Ramos (cell line): ENCODE measurements at regions not wholly inside any gene's neighbourhood (a gene's known extent, or its start where the extent isn't known, plus 50 kb on each side); places are given as distances from the start of the nearest gene placed in this dataset.
"Not testable (repeated sequence)": the region's sequence is repeated elsewhere in the genome, so short reads cannot be mapped to it uniquely, and the experiment has no call there.

Experiments
- in situ Hi-C: fragments of 300-500 bp; cut with MboI; formaldehyde crosslinking; loops from one replicate; pipeline ENCODE4 v1.14.3; 2022; ENCODE audit warnings: low sequenced_read_pairs; ENCODE audit not compliant: unreplicated experiment

DNA sequence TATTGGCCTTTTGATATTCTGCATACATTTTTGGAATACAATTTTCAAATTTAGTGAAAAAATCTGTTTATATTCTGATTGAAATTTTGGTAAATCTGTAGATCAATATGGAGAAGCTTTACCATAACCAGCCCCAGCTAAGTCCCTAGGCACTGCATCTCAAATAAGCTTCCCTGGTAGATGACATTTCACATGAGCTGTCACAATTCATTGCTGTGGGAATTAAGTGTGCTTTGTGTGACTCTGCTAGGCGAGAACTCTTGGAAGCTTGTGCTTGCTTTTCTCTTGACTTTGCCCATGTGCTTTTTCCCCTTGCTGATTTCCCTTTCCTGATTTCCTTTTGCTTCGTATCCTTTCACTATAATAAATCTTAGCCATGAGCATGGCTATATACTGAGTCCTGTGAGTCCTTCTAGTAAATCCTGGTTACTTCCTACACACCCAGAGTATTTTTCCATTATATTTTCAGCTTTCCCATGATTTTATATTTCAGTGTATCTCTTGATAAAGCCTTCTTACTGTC is 166.5 kb upstream of the MMS22L start:
- in situ Hi-C loops: no loop called here

DNA sequence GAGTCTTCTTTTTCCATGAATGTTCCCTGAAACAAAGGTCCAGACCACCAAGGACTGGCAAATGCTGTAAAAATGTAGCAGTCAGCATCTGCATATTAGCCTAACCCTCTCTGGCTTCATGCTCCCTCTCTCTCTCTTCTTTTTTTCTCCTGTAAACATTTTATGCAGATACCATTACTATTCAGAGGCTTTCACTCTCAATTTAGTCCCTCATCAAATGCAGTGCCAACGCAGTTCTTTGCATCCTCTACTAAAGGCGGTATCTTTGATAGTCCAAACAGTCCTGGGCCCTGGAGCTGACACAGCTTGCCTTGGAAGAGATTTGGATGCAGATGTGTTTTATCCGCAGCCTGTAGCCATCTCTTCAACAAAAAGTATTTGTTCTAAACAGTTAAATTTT is 167.1 kb upstream of the MMS22L start:
- in situ Hi-C loops: no loop called here

DNA sequence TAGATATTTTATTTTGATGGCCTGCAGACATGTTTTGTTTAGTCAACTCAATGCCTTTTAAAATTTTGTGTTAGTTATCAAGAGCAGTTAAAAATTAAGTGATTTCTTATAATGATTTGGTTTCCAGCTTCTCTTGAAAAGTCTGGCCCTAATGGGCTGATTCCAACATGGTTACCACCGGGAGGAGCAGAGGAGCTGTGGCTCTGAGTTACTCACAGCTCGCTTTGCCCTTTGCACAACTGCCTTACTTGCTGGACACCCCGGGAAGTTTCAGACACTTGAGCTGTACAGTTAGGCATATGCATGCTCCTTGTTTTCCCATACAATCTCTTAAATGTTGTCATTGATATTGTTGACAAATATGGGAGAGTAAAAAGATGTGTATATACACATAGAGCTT is 173.1 kb upstream of the MMS22L start:
- in situ Hi-C loops: no loop called here

DNA sequence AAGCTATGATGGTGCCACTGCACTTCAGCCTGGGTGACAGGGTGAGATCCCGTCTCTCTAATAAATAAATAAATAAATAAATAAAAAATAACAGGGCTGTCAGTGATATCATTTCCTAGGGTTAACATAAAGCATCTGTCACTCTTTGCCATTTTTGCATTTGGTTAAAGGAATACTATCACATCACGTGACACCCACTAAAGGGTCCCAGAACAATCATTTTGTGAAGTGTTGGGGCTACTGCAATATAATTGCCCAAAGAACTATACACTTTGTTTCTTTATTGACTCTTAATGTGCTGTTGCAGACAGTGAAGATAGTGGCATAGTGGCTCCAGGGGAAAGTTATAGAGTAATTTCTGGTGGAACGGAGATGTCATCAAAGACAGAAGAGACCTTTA is 176.5 kb upstream of the MMS22L start:
- in situ Hi-C loops: no loop called here

DNA sequence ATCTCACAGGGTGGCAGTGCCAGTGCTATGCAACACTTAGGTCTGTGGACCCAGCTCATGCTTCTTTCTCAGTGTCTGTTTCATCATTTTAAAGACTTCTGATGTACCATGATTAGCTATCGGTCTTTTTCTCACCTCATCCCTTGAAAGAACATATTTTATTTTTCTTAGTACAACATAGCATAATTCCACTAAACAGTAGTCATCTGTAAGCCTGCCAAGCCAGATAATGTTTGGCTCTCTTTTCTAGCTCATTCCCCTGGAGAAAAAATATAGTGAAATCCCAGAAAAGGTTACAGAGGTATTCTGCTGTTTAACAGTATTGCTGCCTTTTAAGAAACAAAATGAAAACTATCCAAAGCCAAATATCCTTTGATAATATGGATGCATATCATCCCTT is 177.0 kb upstream of the MMS22L start:
- in situ Hi-C loops: no loop called here

DNA sequence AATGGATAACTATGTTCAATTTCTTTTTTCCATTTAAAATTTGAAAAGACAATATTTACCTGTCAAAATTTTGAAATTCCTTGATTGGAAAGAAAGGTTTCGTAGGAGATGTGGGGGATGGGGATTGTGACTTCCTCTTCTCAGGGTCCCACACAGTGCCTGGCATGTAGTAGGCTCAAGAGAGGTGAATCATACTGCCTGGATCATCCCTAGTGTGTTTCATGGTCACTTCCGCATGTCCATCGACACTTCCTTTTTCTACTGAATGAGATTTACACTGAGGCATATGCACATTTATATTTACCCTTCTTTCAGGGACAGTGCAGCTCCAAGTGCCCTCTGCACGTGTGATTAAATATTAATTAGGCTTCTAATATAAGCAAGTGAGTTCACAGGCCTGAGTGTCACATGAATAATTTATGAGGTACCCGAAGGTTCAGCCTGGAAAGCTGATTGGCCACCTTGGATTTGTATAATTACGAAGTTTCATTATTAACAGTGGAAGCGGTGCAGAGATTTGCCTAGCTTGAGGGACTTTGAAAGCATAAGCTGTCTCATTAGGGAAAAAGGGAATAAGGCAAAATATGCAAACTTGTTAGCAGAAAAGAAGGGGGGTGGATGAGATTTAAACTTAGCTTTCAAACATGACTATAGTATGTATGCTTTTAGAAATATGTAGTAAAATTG is 177.5 kb upstream of the MMS22L start:
- in situ Hi-C loops: no loop called here

DNA sequence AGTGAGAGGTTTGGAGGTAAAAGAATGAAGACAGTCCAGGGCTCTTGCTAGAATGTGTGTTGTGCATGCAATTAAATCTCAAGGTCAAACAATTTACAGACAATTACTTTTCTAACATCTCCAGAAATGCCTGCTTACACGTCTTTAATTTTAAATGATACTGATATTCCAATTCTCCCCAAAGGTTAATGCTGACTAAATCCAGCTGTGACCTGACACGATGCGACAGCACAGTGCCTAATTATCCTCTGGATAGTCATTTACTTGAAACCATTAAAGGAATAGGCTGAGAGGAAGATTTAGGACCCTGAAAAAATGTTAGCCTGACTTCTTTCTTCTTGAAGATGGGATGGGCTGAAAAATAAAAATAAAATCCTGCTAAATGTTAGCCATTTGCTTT is 178.2 kb upstream of the MMS22L start:
- in situ Hi-C loops: no loop called here

DNA sequence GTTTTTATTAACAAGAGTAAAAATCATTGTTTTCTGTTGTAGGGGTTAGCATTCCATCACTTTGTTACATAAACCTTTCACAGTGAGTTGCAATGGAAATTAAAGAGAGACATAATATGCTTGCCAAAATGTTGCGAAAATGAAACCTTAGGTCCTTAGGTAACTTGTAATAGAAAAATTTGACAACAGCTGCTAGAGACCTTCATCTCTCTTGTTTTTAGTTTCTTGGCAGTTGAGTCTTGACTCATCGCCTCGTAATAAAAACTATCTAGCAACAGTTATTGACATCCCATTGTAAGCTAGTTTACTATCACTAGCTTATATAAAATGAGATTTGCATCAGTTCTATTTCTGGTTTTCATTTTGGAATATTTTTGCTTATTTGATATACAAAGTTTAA is 179.0 kb upstream of the MMS22L start:
- in situ Hi-C loops: no loop called here

DNA sequence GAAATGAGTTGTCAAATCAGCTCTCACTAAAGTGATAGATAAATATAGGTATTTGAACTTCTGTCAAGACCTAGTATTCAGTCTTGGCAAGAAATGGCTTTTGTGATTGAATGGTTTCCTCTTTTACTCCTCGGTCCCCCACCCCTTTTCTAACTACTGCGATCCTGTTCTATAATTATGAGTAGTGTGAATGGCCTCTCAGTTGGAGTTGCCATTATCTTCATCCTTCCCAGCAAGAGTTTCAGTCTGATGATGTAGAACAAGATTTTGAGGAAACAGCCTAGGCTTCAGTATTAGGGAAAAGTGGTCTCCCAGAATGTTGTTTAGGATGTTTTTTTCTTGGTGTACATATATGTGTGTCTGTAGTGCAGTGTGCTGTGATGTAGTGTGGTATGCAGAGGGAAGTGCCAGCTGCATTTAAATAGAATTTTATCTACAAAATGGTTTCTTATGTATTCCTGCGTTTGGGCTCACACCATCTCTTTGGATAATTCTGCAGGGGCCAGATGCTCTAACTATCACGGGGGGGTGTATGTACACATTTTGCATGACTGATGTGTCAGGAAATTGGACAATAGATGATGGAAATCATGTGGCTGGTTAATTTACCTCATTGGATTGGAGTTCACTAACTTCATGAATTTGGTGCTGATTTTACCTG is 180.1 kb upstream of the MMS22L start:
- in situ Hi-C loops: no loop called here

DNA sequence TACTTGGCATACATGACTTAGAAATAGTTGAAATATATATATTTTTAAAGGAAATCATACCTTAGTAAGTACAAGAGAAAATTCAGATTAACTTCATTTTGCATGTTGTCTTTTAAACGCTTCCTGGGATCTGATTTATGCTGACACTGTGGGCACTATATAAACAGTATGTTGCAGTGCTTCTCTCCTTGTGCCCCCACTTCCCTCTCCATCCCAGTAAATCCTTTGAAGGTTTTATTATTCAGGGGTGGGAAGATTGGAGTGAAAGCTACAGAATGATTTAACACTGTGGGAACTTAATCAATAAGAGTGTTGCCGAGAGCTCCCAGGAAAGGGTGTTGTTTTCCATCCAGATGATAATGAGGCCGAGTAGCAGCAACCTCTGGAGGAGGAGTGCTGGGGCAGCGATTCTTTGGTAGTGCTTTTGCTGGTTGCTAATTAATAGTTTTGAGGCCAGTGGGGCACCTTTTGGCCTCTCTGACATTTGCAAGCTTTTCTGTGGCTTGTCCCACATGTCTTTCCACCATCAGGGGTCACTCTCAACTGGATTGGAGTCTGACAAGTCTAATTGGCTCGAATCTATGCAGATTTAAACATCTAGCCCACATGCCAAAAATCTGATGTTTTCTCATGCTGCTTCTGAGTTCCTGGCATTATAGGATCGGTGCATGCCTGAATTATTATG is 183.0 kb upstream of the MMS22L start:
- in situ Hi-C loops: no loop called here

DNA sequence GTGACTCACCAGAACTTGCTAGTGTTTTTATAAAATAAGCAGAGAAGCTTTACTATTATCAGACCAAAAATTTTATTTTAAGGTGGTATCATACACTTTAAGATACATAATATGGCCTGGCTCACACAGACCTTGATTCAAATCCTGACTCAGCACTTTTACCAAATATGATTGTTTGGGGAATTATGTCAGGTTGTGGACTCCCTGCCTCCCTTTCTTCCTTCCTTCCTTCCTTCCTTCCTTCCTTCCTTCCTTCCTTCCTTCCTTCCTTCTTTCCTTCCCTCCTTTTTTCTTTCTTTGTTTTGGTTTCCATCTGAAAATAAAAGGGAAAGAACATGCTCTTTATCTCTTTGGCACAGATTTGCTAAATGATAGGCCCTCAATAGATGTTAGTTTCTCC is 186.0 kb upstream of the MMS22L start:
- in situ Hi-C loops: no loop called here

DNA sequence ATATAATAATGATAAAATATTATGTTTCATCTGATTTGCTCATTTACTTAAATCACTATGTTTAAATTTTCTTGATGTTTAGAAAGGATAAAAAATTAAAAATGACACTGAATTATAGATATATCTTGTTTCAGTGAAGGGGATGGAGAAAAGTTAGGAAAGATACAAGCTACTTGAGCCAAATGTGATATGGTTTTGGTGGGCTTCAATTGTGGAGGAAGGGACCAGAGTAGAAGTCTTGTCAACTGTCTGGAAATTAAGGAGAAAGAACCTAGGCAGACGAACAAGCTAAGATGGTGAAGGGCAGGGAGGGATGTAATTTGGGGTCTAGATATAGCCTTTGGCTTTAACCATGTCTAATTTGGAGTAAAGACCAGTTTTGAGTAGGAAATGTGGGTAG is 186.4 kb upstream of the MMS22L start:
- in situ Hi-C loops: no loop called here

DNA sequence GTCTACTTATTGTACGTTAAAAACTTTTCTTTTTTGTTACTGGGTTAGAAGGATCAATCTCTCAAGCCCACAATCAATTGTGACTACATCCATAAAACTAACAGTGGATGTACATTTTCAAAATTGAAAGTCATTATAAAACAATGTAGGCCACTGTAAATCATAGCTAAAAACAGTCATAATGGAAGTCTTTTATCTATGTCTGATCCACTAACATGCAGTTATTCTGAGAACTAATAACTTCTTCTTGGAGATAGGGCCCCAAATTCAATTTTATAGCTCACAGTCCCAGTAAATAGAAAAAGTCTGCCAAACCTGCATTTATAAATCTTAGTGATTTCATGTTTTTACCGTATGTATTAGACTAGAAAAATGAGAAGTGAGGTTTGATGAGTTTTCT is 187.3 kb upstream of the MMS22L start:
- in situ Hi-C loops: no loop called here

DNA sequence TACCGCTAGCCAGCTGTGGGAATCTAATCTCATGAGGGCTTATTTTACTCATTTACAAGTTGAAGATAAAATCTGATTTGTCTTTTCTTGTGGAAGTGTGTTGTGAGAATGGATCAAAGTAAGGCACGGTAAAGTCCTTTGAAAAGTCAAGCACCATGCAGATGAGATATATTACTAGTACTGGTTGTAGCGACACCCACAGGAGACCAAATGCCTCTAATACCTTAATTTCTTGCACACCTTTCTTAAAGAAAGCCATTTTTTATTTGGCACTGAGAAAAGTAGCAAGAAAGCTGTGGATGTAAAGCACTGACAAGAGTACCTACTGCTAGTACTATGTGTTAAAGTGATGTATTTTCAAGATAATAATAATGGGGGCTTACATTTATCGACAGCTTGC is 191.0 kb upstream of the MMS22L start:
- in situ Hi-C loops: no loop called here

DNA sequence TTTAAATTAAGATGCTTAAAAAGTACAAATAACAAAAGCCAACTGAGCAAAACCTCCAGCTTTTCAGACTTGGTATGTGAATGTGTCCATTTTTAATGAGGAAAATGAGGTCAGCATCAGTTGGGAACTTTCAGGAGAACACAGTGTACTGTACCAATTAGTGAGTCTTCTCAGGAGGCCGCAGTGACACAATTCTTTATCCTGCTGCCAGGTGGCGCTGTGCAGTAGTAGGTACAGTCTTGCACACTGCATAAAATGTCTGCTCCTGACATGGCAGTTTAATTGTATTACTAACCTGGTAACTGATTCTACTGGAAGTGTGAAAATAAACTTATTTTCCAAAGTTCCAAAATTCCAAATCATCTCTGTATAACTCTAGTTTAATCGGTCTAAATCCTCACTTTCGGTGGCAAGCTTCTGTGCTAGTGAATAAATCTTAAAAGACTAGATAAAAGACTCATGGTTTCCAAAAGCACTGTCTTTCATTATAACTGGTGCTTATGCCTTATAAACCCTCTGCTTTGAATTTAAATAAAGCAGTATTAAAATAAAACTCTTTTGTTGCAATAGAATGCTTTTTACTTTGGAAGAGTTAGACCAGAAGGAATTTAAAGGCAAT is 214.8 kb upstream of the MMS22L start:
- in situ Hi-C loops: loop anchor here (25.0 kb wide), 1 partner anchor 1339 kb away; the partner anchor contains the start of gene POU3F2

DNA sequence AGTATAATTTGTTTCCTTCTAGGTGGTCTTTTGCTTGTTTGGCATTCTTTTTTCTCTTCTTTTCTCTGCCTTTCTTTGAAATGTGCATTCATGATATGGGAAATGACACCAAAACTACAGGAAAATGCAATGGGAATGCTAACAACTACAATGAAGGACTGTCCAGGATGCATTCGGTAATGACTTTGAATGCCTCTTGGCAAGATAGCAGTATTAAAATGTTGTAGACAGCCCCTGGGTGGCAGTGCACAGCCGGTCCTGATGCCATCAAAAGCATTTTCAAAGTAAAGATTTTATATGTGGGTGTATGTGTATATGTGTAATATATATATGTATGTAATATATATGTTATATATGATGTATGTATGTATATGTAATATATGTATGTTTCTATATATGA is 218.8 kb upstream of the MMS22L start:
- in situ Hi-C loops: no loop called here

DNA sequence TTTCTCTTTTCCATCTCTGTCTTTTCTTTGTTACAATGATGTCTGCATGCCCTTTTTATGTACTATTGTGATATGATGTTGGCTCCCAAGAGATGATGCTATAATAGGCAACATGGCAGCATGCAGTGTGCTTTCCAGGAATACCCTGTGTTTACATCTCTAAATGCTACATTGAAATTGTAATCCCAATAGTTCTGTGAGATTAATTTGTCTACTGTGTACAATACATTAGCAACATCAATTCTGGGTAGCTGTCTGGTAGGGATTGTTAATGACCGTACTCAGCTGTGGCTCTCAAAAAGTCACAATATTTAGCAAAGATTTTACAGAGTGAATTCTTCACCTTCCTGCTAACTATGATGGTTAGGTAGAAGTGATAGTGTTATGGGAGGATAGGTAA is 225.6 kb upstream of the MMS22L start:
- in situ Hi-C loops: no loop called here

DNA sequence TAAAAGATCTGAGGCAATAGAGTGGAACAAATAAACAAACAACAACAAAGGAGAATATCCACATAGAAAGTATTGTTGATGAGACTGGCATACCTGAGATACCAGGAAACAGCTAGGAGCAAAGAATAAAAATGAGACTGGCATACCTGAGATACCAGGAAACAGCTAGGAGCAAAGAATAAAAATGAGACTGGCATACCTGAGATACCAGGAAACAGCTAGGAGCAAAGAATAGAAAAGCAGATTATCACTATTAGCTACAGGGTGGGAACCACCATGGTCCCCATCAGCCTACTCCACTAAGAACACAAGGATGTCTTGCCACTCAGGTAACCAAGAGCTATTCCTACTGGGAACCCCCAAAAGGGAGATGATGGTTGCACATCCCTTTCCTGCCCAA is 230.2 kb upstream of the MMS22L start:
- in situ Hi-C loops: not testable (repeated sequence)

DNA sequence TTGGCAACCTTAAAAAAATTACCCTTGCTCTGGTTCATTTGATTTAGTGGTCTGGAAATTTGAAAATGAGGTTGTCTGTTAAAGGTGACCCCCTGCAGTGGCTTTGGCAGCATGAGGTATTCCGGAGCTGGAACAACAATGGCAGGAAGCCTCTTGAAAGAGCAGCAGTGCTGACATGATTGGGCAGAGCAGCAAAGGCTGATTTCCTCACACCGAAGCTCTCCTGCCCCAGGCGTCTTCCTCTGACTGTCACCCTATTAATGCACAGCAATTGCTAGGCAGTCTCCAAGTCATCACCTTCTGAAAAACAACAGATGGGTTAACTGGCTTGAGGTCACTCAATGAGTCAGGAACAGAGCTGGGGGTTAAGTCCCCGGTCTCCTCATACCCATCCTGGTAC is 241.8 kb upstream of the MMS22L start:
- in situ Hi-C loops: no loop called here

DNA sequence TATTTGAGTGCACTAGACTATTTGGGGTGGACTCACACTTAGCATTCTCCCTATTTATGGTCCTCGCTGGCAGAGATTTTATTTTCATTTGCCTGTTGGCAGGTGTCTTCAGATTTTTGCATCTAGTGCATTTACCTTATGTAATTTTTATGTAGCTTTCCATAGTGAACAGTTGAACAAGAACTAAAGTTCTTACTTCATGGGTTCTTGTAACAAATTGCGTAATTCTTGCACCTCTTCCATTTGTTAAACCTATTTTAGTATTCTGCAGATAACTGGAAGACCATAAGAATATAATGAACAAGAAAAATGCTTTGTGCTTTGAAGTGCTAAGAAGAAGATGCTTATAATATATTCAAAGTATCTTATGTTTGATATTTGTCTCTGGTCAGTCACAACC is 252.8 kb upstream of the MMS22L start:
- in situ Hi-C loops: no loop called here

DNA sequence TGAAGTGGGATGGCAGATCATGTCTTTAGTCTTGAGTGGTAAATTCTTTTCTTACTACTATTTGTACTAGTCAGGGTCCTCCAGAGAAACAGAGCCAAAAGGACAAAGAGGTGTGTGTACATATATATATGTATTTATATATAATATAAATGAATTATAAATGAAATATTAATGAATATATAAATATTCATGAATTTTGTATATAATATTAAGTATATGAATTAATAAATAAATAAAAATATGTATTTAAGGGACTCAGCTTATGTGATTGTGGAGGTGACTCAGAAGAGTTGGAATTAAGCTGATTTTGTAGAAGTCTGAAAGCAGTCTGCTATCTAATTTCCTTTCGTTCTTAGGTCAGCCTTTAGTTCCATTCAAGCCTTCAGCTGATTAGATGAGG is 265.3 kb upstream of the MMS22L start:
- in situ Hi-C loops: no loop called here
